ENCODE measurements at regions not wholly inside any gene's neighbourhood (a gene's known extent, or its start where the extent isn't known, plus 50 kb on each side); places are given as distances from the start of the nearest gene placed in this dataset.
A peak's percentile ranks its signal among the peaks of the same experiment; 100 is the strongest.

DNA sequence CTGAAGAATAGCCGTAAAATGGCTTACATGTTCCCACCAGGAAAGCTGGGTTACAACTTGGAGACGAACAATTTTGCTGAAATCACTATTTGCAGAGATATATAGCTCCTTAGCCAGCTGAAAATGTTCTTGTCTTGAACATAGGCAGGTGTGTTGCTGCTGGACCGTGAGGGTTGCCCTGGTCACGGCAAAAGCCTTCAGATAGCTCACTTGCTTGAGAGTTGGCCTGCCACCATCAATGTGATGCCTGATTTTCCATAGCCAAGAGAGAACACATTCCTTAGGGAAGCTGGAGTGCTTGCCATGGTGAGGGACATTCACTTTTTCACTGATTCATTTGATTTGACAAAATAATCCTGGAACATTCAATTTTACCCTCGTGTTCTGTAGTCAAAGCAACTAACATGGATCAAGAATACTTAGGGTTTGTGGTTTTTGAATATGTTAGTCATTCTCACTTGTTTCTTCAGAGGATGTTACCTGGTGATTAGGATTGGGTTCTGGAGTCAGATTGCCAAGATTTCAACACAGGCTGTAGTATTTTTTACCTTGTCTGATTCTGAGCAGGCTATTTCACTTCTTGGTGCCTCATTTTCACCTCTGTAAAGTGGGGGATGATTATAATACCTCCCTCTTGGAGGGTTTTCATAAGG, 536.9 kb downstream of the RAPGEF2 start:
- no peak for ATAC-seq
- ChIA-PET CTCF (ENCODE audit: low intra/inter-chr PET ratio, low total read pairs) (no interaction called here), POLR2A (no interaction called here)
- Histone ChIP-seq H3K4me3 (replicated peaks in 1 of 3; ENCODE audit: insufficient read depth in 1 of 3, low read depth in 2 of 3, low read length in 3 of 3) (no peak overlapping the region), H3K79me2 (ENCODE audit: insufficient read depth, low read length) (no peaks in the 10 kb centered on the region), H4K20me1 (ENCODE audit: insufficient read depth, low read length) (no peaks in the 10 kb centered on the region), H3K4me2 (ENCODE audit: low read depth, low read length) (no peak overlapping the region), H2AFZ (ENCODE audit: low read length) (no peak overlapping the region), H3K4me1 (ENCODE audit: insufficient read depth, low read length) (peaks cover 15% of the 10 kb centered on the region), H3K36me3 (replicated peaks in 1 of 2; ENCODE audit: control insufficient read depth in 1 of 2, insufficient read depth in 2 of 2, low read length in 2 of 2) (no peaks in the 10 kb centered on the region), H3K9me3 (ENCODE audit: low read length) (no peaks in the 10 kb centered on the region), H3K27ac (ENCODE audit: extremely low read length, insufficient read depth, low read length) (no peak overlapping the region), H3K9ac (ENCODE audit: insufficient read depth, low read depth, low read length) (no peak overlapping the region), H3K27me3 (ENCODE audit: control insufficient read depth in 1 of 2, insufficient read depth in 2 of 2, low read length in 2 of 2) (no peaks in the 10 kb centered on the region)
- TF ChIP-seq FOXK2 (IDR thresholded peaks at IDR 0.05) (no peak), ZNF354B (CRISPR knock-in tag; IDR thresholded peaks at IDR 0.05) (no peak), ZFP62 (CRISPR knock-in tag; IDR thresholded peaks at IDR 0.05) (no peak), RBM22 (optimal IDR thresholded peaks at IDR 0.05; ENCODE audit: low read length) (no peak)
- intact Hi-C loops (cut with micrococcal nuclease; ENCODE audit: unreplicated experiment), result no loop called here
- no TSS peak for BruUV-seq (replicated peaks)
- no peak for DNase-seq (ENCODE audit: low spot score)
- in situ Hi-C loops (cut with HindIII; ENCODE audit: extremely low pct_ligation_motif_present, low pct_unique_long_range_greater_than_20kb), result no loop called here
- WGBS (ENCODE audit: low lambda C conversion rate), result 1% methylated on average over 5 of the region's 5 CpGs
- FAIRE-seq, result no peak

DNA sequence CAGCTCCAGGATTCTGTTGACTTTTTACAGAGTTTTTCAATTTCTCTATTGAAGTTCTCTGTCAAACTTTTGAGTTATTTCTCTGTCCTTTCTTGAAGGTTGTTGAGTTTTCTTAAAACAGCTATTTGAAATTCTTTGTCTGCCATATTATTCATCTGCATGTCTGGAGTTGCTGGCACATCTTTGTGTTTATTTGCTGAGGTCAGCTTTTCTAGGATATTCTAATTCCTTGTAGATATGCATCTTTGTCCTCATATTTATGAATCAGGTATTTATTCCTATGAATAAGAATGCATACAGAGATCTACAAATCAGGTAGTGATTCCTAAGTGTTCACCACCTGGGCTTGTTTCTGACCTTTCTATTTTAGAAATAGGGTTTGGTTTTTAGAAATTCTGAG, 546.4 kb downstream of the RAPGEF2 start:
- no peak for DNase-seq (ENCODE audit: low spot score)

More for the DNA sequence above, 546.4 kb downstream of the RAPGEF2 start:
- ATAC-seq (no peak), FAIRE-seq (no peak)
- Histone ChIP-seq H3K79me2 (ENCODE audit: insufficient read depth, low read length) (no peaks in the 10 kb centered on the region), H3K4me1 (ENCODE audit: insufficient read depth, low read length) (no peaks in the 10 kb centered on the region), H3K36me3 (replicated peaks in 1 of 2; ENCODE audit: control insufficient read depth in 1 of 2, insufficient read depth in 2 of 2, low read length in 2 of 2) (no peaks in the 10 kb centered on the region), H3K4me2 (ENCODE audit: low read depth, low read length) (no peak overlapping the region), H4K20me1 (ENCODE audit: insufficient read depth, low read length) (no peaks in the 10 kb centered on the region), H3K9ac (ENCODE audit: insufficient read depth, low read depth, low read length) (no peak overlapping the region), H3K9me3 (ENCODE audit: low read length) (no peaks in the 10 kb centered on the region), H2AFZ (ENCODE audit: low read length) (no peak overlapping the region), H3K27me3 (ENCODE audit: control insufficient read depth in 1 of 2, insufficient read depth in 2 of 2, low read length in 2 of 2) (no peaks in the 10 kb centered on the region), H3K27ac (ENCODE audit: extremely low read length, insufficient read depth, low read length) (no peak overlapping the region), H3K4me3 (replicated peaks in 1 of 3; ENCODE audit: insufficient read depth in 1 of 3, low read depth in 2 of 3, low read length in 3 of 3) (no peak overlapping the region)
- TF ChIP-seq, protein P1, sequence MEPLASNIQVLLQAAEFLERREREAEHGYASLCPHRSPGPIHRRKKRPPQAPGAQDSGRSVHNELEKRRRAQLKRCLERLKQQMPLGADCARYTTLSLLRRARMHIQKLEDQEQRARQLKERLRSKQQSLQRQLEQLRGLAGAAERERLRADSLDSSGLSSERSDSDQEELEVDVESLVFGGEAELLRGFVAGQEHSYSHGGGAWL (CRISPR knock-in tag; IDR thresholded peaks at IDR 0.05), result no peak
- no peak for TF ChIP-seq ZNF10 (CRISPR knock-in tag; IDR thresholded peaks at IDR 0.05; ENCODE audit: borderline replicate concordance, low read depth)
- TF ChIP-seq MAFK (conservative IDR thresholded peaks at IDR 0.05 in 1 of 2, IDR thresholded peaks at IDR 0.05 in 1 of 2; ENCODE audit: low read length in 2 of 2), result peak; percentile 96 to 98
- TF ChIP-seq MAFF (IDR thresholded peaks at IDR 0.05; ENCODE audit: low read depth, low read length), result peak; percentile 97
- TF ChIP-seq MTA3 (CRISPR knock-in tag; IDR thresholded peaks at IDR 0.05), result no peak
- TF ChIP-seq POLR2A (IDR thresholded peaks at IDR 0.05; ENCODE audit: insufficient read depth in 1 of 2, low read depth in 2 of 2, low read length in 2 of 2), result no peak
- TF ChIP-seq, protein P2, sequence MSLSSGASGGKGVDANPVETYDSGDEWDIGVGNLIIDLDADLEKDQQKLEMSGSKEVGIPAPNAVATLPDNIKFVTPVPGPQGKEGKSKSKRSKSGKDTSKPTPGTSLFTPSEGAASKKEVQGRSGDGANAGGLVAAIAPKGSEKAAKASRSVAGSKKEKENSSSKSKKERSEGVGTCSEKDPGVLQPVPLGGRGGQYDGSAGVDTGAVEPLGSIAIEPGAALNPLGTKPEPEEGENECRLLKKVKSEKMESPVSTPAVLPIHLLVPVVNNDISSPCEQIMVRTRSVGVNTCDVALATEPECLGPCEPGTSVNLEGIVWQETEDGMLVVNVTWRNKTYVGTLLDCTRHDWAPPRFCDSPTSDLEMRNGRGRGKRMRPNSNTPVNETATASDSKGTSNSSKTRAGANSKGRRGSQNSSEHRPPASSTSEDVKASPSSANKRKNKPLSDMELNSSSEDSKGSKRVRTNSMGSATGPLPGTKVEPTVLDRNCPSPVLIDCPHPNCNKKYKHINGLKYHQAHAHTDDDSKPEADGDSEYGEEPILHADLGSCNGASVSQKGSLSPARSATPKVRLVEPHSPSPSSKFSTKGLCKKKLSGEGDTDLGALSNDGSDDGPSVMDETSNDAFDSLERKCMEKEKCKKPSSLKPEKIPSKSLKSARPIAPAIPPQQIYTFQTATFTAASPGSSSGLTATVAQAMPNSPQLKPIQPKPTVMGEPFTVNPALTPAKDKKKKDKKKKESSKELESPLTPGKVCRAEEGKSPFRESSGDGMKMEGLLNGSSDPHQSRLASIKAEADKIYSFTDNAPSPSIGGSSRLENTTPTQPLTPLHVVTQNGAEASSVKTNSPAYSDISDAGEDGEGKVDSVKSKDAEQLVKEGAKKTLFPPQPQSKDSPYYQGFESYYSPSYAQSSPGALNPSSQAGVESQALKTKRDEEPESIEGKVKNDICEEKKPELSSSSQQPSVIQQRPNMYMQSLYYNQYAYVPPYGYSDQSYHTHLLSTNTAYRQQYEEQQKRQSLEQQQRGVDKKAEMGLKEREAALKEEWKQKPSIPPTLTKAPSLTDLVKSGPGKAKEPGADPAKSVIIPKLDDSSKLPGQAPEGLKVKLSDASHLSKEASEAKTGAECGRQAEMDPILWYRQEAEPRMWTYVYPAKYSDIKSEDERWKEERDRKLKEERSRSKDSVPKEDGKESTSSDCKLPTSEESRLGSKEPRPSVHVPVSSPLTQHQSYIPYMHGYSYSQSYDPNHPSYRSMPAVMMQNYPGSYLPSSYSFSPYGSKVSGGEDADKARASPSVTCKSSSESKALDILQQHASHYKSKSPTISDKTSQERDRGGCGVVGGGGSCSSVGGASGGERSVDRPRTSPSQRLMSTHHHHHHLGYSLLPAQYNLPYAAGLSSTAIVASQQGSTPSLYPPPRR (CRISPR knock-in tag; IDR thresholded peaks at IDR 0.05; ENCODE audit: borderline replicate concordance), result no peak
- TF ChIP-seq, protein P3, sequence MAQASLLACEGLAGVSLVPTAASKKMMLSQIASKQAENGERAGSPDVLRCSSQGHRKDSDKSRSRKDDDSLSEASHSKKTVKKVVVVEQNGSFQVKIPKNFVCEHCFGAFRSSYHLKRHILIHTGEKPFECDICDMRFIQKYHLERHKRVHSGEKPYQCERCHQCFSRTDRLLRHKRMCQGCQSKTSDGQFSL (CRISPR knock-in tag; IDR thresholded peaks at IDR 0.05), result no peak
- no peak for TF ChIP-seq ZNF792 (CRISPR knock-in tag; IDR thresholded peaks at IDR 0.05)
- TF ChIP-seq NFIC (IDR thresholded peaks at IDR 0.05; ENCODE audit: low read length), result no peak
- no peak for TF ChIP-seq ZBTB7B (CRISPR knock-in tag; IDR thresholded peaks at IDR 0.05)
- no peak for TF ChIP-seq ZNF761 (CRISPR knock-in tag; conservative IDR thresholded peaks at IDR 0.05)
- TF ChIP-seq HDAC1 (CRISPR knock-in tag; IDR thresholded peaks at IDR 0.05), result no peak
- ChIA-PET CTCF (ENCODE audit: low intra/inter-chr PET ratio, low total read pairs) (no interaction called here), POLR2A (no interaction called here)
- in situ Hi-C loops (cut with HindIII; ENCODE audit: extremely low pct_ligation_motif_present, low pct_unique_long_range_greater_than_20kb) (no loop called here), intact Hi-C loops (cut with micrococcal nuclease; ENCODE audit: unreplicated experiment) (no loop called here)
- no TSS peak for BruUV-seq (replicated peaks)
